K562 (cell line): ENCODE measurements at regions not wholly inside any gene's neighbourhood (a gene's known extent, or its start where the extent isn't known, plus 50 kb on each side); places are given as distances from the start of the nearest gene placed in this dataset.

Experiments
- ARID2 ChIP-seq: fragments of 450-650 bp; IDR thresholded peaks from 2 replicates; pipeline ENCODE4 v1.6.1; 2017; ENCODE audit warnings: antibody characterized with exemption, mild to moderate bottlenecking
- CREM ChIP-seq: IDR thresholded peaks from 2 replicates; pipeline ENCODE4 v1.6.1; 2014; ENCODE audit warnings: antibody characterized with exemption, low read depth
- CTCF ChIP-seq, 3 experiments: IDR thresholded peaks in 2 of 3; conservative IDR thresholded peaks in 1 of 3; 2 replicates each; pipeline ENCODE4 v1.5.1; 2011 to 2012; ENCODE audit warnings: low read length in 3 of 3, mild to moderate bottlenecking in 3 of 3, control low read depth in 2 of 3, improper control_type of control experiment in 1 of 3, inconsistent platforms in 1 of 3, low read depth in 1 of 3, mixed read lengths in 1 of 3, moderate library complexity in 1 of 3; ENCODE audit not compliant: insufficient read depth in 2 of 3
- ELK1 ChIP-seq: sonication (generic); formaldehyde crosslinking; IDR thresholded peaks from 2 replicates; pipeline ENCODE4 v1.8.1; 2022; ENCODE audit warnings: missing genetic modification reagents
- EP300 ChIP-seq: IDR thresholded peaks from 2 replicates; pipeline ENCODE4 v1.6.1; 2012; ENCODE audit warnings: low read length, improper control_type of control experiment
- ETV6 ChIP-seq, 3 experiments: fragments of 150-350 bp in 1 of 3; sonication (generic) in 1 of 3; formaldehyde crosslinking in 1 of 3; IDR thresholded peaks; 2 replicates each; pipeline versions ENCODE4 v1.6.1 to v1.8.0; 2014 to 2022; ENCODE audit warnings: borderline replicate concordance in 2 of 3, low read depth in 2 of 3, antibody characterized with exemption in 1 of 3, low read length in 1 of 3, mild to moderate bottlenecking in 1 of 3, missing genetic modification reagents in 1 of 3
- PKNOX1 ChIP-seq: fragments of 450-650 bp; IDR thresholded peaks from 2 replicates; pipeline ENCODE4 v1.6.1; 2016
- POLR2A ChIP-seq: fragments of 450-650 bp; conservative IDR thresholded peaks from 2 replicates; pipeline ENCODE4 v1.6.1; 2016
- SMARCA5 ChIP-seq: fragments of 450-650 bp; IDR thresholded peaks from 2 replicates; pipeline ENCODE4 v1.6.1; 2016
- SMARCE1 ChIP-seq: fragments of 450-650 bp; IDR thresholded peaks from 2 replicates; pipeline ENCODE4 v1.7.1; 2016; ENCODE audit warnings: mild to moderate bottlenecking
- U2AF2 ChIP-seq: fragments of 200-400 bp; formaldehyde crosslinking; optimal IDR thresholded peaks from 2 replicates; pipeline ENCODE3; 2017; ENCODE audit warnings: low read depth, mild to moderate bottlenecking, low read length
- ZNF717 ChIP-seq: fragments of 250-450 bp; sonication (Bioruptor Pico); IDR thresholded peaks from 2 replicates; pipeline ENCODE4 v1.5.0; 2021
- TF ChIP-seq, protein P1 (sequence below), 2 experiments: fragments of 450-650 bp; formaldehyde crosslinking in 1 of 2; IDR thresholded peaks; 2 replicates each; pipeline versions ENCODE4 v1.4.0 to v1.6.1; 2014 to 2020; ENCODE audit warnings: mild to moderate bottlenecking in 2 of 2, borderline replicate concordance in 1 of 2, low read depth in 1 of 2
- TF ChIP-seq, protein P2 (sequence below): IDR thresholded peaks from 2 replicates; pipeline ENCODE4 v1.6.1; 2012; ENCODE audit warnings: low read depth, low read length, improper control_type of control experiment, borderline replicate concordance

- TF ChIP-seq CTCF (IDR thresholded peaks at IDR 0.05 in 2 of 3, conservative IDR thresholded peaks at IDR 0.05 in 1 of 3; ENCODE audit: insufficient read depth in 2 of 3, low read depth in 1 of 3, low read length in 3 of 3) (no peak), U2AF2 (no peak), EP300 (no peak), ZNF717 (no peak), ETV6 (IDR thresholded peaks at IDR 0.05; ENCODE audit: borderline replicate concordance in 1 of 2, low read depth in 2 of 2, low read length in 1 of 2) (no peak), ETV6 (CRISPR knock-in tag; IDR thresholded peaks at IDR 0.05; ENCODE audit: borderline replicate concordance) (no peak), PKNOX1 (no peak), ELK1 (no peak), SMARCE1 (no peak), CREM (no peak), POLR2A (no peak), ARID2 (no peak), SMARCA5 (no peak)
- TF ChIP-seq, protein P1, sequence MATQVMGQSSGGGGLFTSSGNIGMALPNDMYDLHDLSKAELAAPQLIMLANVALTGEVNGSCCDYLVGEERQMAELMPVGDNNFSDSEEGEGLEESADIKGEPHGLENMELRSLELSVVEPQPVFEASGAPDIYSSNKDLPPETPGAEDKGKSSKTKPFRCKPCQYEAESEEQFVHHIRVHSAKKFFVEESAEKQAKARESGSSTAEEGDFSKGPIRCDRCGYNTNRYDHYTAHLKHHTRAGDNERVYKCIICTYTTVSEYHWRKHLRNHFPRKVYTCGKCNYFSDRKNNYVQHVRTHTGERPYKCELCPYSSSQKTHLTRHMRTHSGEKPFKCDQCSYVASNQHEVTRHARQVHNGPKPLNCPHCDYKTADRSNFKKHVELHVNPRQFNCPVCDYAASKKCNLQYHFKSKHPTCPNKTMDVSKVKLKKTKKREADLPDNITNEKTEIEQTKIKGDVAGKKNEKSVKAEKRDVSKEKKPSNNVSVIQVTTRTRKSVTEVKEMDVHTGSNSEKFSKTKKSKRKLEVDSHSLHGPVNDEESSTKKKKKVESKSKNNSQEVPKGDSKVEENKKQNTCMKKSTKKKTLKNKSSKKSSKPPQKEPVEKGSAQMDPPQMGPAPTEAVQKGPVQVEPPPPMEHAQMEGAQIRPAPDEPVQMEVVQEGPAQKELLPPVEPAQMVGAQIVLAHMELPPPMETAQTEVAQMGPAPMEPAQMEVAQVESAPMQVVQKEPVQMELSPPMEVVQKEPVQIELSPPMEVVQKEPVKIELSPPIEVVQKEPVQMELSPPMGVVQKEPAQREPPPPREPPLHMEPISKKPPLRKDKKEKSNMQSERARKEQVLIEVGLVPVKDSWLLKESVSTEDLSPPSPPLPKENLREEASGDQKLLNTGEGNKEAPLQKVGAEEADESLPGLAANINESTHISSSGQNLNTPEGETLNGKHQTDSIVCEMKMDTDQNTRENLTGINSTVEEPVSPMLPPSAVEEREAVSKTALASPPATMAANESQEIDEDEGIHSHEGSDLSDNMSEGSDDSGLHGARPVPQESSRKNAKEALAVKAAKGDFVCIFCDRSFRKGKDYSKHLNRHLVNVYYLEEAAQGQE (IDR thresholded peaks at IDR 0.05; ENCODE audit: borderline replicate concordance): no peak
- TF ChIP-seq, protein P1 (CRISPR knock-in tag; IDR thresholded peaks at IDR 0.05; ENCODE audit: low read depth): no peak
- TF ChIP-seq, protein P2, sequence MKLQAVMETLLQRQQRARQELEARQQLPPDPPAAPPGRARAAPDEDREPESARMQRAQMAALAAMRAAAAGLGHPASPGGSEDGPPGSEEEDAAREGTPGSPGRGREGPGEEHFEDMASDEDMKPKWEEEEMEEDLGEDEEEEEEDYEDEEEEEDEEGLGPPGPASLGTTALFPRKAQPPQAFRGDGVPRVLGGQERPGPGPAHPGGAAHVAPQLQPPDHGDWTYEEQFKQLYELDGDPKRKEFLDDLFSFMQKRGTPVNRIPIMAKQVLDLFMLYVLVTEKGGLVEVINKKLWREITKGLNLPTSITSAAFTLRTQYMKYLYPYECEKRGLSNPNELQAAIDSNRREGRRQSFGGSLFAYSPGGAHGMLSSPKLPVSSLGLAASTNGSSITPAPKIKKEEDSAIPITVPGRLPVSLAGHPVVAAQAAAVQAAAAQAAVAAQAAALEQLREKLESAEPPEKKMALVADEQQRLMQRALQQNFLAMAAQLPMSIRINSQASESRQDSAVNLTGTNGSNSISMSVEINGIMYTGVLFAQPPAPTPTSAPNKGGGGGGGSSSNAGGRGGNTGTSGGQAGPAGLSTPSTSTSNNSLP: no peak
Measured at GRCh38 chr19:30864391-30865215, 484.6 kb downstream of the TSHZ3 start.
